SHP77 treated with DMSO at 0.1 percent for 48 hours (cell line): ENCODE measurements at regions not wholly inside any gene's neighbourhood (a gene's known extent, or its start where the extent isn't known, plus 50 kb on each side); places are given as distances from the start of the nearest gene placed in this dataset.

Experiments used
- DNase-seq: peaks from one replicate; lab custom pipeline; 2025; lab: John Stamatoyannopoulos, UW

GRCh38 chr13:70384156-70384555 lies 275.9 kb upstream of the KLHL1 start:
- DNase-seq = no peak

- no peak for DNase-seq
Observed at GRCh38 chr13:70380809-70381208, 272.6 kb upstream of the KLHL1 start.

- DNase-seq = no peak
Observed at GRCh38 chr13:70375718-70376117, 267.5 kb upstream of the KLHL1 start.

GRCh38 chr13:70370924-70371323 lies 262.7 kb upstream of the KLHL1 start:
- DNase-seq = no peak

GRCh38 chr13:70366720-70367119 lies 258.5 kb upstream of the KLHL1 start:
- no peak for DNase-seq

GRCh38 chr13:70363991-70364390 lies 255.7 kb upstream of the KLHL1 start:
- no peak for DNase-seq

- no peak for DNase-seq
Observed at GRCh38 chr13:70362820-70363570, 254.7 kb upstream of the KLHL1 start.

- no peak for DNase-seq
Observed at GRCh38 chr13:70357031-70357430, 248.8 kb upstream of the KLHL1 start.

GRCh38 chr13:70353096-70353495 lies 244.8 kb upstream of the KLHL1 start:
- DNase-seq = no peak

- no peak for DNase-seq
Observed at GRCh38 chr13:70347947-70348620, 239.8 kb upstream of the KLHL1 start.

- no peak for DNase-seq
Observed at GRCh38 chr13:70339738-70340137, 231.5 kb upstream of the KLHL1 start.

- no peak for DNase-seq
Observed at GRCh38 chr13:70338609-70339008, 230.4 kb upstream of the KLHL1 start.

GRCh38 chr13:70336866-70337265 lies 228.6 kb upstream of the KLHL1 start:
- no peak for DNase-seq

GRCh38 chr13:70333752-70334151 lies 225.5 kb upstream of the KLHL1 start:
- DNase-seq = no peak

- DNase-seq = no peak
Observed at GRCh38 chr13:70330697-70331361, 222.6 kb upstream of the KLHL1 start.

- no peak for DNase-seq
Observed at GRCh38 chr13:70324519-70324918, 216.3 kb upstream of the KLHL1 start.

GRCh38 chr13:70311191-70311590 lies 202.9 kb upstream of the KLHL1 start:
- DNase-seq = no peak

GRCh38 chr13:70310396-70311119 lies 202.3 kb upstream of the KLHL1 start:
- peak; percentile 29 for DNase-seq

GRCh38 chr13:70297189-70297616 lies 189.0 kb upstream of the KLHL1 start:
- DNase-seq = no peak

- no peak for DNase-seq
Observed at GRCh38 chr13:70284371-70284770, 176.1 kb upstream of the KLHL1 start.

GRCh38 chr13:70275841-70276240 lies 167.6 kb upstream of the KLHL1 start:
- no peak for DNase-seq

- DNase-seq = no peak
Observed at GRCh38 chr13:70255406-70255991, 147.2 kb upstream of the KLHL1 start.
